Activated T-helper 1 cell treated with anti-CD3 and anti-CD28 coated beads, Interleukin-2, amount 50 U/mL, for 16 hours (primary cell): ENCODE measurements at regions not wholly inside any gene's neighbourhood (a gene's known extent, or its start where the extent isn't known, plus 50 kb on each side); places are given as distances from the start of the nearest gene placed in this dataset.

Experiments used
- DNase-seq, 2 donors: peaks; one replicate each; pipeline ENCODE4 v3.0.0-alpha.2; 2020; ENCODE audit warnings: low read depth in 1 of 2, low spot score in 1 of 2

DNA sequence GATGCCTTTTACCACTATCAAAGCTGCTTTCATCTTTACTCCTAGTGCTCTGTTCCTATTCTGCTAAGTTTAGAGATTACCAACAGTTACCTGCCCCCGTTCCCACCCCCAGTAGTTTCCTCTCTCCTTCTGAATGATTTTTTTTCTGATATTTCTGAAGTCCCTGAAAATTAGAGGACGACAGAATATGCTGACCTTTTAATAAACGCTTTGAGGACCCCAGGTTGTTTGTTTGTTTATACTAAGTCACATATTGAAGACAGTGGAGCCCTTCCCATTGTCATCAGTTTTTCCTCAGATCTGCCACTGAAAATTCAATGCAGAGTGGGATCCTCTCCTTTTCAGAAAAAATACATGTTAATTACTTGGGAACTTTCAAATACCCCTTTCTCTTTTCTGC, 1039.3 kb upstream of the AGA start:
- DNase-seq = no peak

- DNase-seq = no peak
Measured at GRCh38 chr4:178523038-178523437, 1080.8 kb upstream of the AGA start.

DNA sequence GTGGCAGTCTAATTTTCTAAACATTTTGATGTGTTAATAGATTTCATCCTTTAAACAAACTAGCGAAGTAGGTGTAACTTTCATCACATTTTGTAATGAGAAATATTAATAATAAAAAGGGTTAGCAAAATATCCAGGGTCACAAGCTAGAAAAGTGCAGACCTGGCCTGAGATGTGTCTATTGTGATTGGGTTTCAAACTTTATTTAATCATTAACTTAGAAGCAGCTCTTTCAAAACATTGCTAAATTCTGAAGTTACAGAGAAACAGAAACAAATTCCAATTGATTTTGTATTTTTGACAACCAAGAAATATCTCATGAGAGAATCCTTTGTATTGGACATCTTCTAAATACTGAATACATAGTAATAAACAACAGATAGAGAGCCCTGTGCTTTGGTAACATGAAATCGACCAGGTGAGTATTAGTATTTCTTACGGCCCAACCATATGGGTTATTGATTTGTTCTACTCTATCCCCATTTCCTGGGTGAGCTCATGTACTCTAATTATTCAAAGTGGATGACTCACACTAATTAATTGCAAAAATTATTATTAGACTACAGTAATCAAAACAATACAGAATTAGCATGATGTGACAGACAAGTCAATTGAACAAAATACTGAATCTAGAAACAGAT, 1093.8 kb upstream of the AGA start:
- DNase-seq = no peak

GRCh38 chr4:178553201-178553600, 1111.0 kb upstream of the AGA start:
- DNase-seq = no peak

DNA sequence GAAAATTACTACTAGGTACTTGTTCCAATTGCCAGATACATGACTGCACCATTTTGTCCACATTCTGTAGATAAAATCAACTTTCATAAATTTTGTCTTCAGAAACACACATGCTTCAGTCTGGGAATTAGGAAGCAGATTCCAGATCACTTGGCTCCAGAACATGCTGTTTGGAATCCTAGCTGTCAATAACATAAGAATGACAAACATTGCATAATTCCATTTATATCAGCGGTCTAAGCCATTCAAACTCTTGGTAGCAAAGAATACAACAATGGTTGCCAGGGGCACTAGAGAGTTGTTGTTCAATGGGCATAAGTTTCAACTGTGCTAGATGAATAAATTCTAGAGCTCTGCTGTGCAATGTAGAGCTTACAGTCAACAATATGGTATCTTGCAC, 1112.1 kb upstream of the AGA start:
- no peak for DNase-seq

DNA sequence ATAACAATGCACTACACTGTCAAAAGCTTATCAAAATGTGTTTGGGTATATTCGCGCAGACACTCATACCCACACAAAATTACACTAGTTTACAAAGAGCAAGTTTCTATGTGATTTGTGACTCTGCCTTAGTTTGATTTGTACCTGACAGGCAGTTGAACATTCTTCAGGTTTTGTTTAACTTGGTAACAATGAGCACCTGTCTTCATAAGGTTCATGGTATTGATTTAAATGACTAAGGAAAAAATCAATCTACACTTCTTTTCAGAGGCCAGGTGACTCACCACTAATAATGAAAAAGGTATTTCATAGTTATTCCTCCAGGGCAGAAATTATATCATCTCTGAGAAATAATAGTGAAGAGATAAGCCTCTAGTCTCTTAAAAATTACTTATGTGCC, 1114.6 kb upstream of the AGA start:
- no peak for DNase-seq

DNA sequence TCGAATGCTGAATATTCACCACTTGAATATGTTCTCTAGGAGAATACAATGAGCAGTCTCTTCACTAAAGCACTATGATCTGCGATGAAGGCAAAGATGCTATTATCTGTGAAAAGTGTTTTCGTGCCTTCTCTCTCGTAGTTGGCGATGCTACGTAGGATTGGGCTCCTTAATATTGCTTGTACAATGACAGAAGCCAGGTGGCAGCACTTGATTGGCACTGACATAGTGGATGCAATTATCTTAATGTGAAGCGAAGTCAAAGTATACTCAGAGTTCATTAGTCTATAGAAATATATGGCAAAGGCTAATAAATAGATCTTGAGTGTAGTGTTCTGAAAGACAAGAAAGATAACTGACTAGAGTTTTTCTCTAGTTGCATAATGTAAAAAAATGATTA, 1135.7 kb upstream of the AGA start:
- no peak for DNase-seq

DNA sequence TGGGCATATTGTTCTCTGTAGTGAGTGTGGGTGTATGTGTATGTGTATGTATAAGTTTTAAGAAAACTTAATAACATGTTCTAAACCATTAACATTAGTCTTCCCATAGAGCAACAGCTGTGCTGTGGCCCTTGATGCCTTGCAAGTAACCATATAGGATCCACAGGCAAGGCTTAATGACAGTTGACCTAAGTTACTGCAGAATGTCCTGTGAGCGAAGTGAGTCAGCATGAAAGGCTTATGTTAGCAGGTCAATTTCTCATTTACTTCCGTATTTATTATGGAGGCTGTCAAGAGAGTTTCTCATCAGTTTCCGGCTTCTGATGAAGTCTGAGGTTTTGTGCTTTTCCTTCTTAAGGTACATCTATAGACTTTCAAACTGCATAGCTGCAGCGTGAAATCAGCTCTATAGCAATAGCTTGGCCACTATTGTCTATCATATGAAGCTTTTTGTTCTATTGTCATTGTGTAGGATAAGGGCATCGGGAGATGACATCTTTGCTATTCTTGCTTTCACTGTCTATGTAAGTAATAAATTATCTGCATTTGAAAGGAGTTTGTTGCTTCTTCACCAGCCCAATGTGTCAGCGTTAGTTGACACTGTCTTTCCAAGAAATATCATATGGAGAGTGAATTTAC, 1153.4 kb upstream of the AGA start:
- DNase-seq = no peak

GRCh38 chr4:178598672-178599071, 1156.4 kb upstream of the AGA start:
- DNase-seq = no peak

DNA sequence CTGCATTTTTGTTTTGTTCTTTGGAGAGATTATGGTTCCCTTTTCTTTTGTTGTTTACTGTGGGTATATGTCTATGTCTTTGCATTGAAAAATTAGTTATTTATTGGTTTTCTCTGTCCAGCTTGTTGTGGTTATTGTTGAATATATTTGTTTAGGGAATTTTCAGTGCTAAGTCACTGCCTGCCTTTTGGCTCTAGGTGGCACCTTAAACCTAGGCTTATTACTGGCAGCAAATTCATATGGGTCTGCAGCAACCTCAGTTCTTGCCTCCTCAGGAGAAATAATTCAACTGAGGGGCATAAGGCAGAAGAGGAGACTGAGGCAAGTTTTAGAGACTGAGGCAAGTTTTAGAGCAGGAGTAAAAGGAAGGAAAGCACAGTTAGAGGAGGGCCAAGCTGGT, 1157.3 kb upstream of the AGA start:
- no peak for DNase-seq

GRCh38 chr4:178602833-178603232, 1160.6 kb upstream of the AGA start:
- no peak for DNase-seq

DNA sequence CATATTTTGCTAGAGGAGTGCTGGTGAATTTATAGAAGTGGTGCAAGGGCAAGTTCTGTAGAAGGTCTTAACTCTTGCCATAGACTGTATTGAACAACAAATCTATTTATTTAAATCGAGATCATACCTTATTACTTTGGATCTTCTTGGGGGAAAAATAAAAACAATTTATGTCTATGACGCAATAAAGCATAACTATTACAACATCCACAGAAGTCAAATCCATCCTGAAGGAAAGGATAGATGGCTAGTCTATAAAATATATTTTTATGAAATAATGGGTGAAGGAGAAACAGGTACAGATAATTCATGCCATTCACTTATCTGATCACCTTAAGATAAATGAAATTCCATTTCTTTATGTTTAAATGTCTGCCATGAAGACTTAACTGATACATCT, 1168.8 kb upstream of the AGA start:
- no peak for DNase-seq

- no peak for DNase-seq
Measured at GRCh38 chr4:178612733-178613132, 1170.5 kb upstream of the AGA start.

GRCh38 chr4:178632415-178632814, 1190.2 kb upstream of the AGA start:
- DNase-seq = no peak

DNA sequence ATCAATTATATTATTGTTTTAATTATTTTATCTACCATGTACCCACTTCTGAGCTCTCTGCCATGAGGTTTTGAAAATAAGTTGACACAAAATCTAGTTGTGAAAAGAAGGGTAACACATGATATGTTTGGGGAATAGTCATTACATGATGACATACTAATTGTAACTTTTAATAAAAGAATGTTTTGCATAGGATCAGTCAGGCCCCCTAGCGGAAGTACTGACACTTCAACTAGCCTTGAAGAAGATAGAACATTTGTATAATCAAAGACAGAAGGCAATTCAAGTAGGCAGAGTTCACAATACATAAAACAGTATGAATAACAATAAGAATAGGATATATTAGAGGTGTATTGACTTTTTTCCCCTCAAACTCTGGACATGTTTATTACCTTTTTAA, 1191.0 kb upstream of the AGA start:
- no peak for DNase-seq

DNA sequence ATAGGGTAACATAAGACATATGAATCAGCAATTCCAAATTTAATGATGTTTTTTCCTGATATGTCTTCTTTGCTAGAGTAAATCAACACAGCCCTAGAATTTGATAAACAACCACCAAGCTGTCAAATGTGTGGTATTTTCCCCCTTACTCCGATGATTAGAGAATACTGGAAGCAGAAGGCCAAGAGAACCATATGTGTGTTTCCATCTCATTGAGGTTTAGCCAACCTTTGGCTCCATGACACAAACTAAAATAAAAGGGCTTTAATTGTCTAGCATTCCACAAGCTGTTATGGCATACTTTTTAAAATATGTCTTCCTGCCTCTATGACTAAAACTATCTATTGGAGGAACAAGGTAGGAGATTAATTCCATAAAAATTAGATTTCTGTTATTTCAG, 1222.4 kb upstream of the AGA start:
- no peak for DNase-seq

GRCh38 chr4:178665916-178666315, 1223.7 kb upstream of the AGA start:
- DNase-seq = no peak

DNA sequence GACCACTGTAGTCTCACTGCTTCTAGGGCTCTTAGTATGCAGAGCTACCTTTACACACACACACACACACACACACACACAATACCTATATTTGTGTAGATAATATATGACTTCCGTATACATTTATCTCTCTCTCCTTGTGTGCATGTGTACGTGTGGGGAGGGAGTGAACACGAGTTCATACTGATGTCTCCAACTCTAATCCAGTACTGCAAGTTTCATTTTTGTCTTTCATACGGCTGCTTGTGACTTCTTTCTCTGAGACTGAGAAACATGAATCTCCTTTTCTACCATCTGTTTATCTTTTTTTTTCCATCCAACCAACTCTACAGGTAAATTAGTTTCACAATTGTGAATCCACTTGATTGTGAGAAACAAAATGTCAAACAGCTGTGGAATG, 1229.5 kb upstream of the AGA start:
- DNase-seq = no peak

DNA sequence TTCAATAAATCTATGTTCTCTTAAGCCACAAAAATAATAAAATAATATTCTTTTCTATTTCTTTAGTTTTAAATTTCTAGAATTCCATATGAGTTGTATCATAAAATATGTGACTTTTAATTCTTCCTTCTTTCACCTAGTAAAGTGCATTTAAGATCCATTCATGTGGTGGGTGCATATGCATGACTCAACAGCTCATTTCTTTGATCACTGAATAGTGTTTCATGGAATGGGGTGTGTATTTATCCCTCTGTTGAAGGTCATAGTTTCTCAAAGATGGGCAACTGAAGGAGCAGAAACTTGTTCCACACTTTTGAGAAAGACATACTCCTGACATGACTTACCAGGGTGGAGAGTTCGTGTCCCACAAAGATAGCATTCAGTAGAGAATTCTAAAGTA, 1230.3 kb upstream of the AGA start:
- no peak for DNase-seq

- DNase-seq = no peak
Measured at GRCh38 chr4:178681871-178682270, 1239.6 kb upstream of the AGA start.

- no peak for DNase-seq
Measured at GRCh38 chr4:178689926-178690325, 1247.7 kb upstream of the AGA start.

DNA sequence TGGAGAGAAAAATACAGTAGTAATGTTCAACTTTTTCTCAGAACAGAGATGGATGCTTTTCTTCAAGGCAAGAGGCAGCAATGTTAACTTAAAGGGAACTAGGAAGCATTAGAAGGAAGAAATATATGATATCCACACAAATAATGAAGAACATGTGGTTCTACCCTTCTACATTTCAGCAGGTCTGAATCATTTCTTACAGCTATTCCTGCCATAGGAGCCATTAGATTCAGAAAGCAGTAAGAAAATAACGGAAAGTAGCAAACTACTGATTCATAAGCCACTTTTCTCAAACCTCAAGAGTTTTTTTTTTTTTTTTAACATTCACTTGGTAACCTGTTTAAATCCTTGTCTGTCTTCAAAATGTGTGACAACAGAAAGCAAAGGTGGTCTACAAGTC, 1251.6 kb upstream of the AGA start:
- no peak for DNase-seq

- DNase-seq = no peak
Measured at GRCh38 chr4:178696515-178696914, 1254.3 kb upstream of the AGA start.
